GM10248 (cell line): ENCODE measurements at regions not wholly inside any gene's neighbourhood (a gene's known extent, or its start where the extent isn't known, plus 50 kb on each side); places are given as distances from the start of the nearest gene placed in this dataset.

ENCODE experiments used
- CTCF ChIA-PET: fragments of 300-600 bp; sonication (Branson Sonifier 250); formaldehyde crosslinking; extraction: SDS; loops from one replicate; lab custom pipeline; 2021; ENCODE audit warnings: antibody characterized with exemption; lab: Yijun Ruan, JAX
- POLR2A ChIA-PET: fragments of 350-650 bp; sonication (Branson Sonifier 250); formaldehyde crosslinking; extraction: SDS; loops from one replicate; lab custom pipeline; 2020; ENCODE audit warnings: antibody characterized with exemption; lab: Yijun Ruan, JAX
- DNase-seq: peaks from one replicate; pipeline ENCODE4 v3.0.0; 2012; ENCODE audit errors: extremely low spot score
- CTCF ChIP-seq: IDR thresholded peaks from 2 replicates; pipeline ENCODE4 v1.5.1; 2012; ENCODE audit warnings: mild to moderate bottlenecking, low read depth; ENCODE audit errors: extremely low read depth, missing control alignments, control extremely low read depth

- POLR2A ChIA-PET, result no interaction called here
- TF ChIP-seq CTCF, result no peak
- no peak for DNase-seq
- CTCF ChIA-PET, result no interaction called here
These were observed 448.3 kb upstream of the NMUR2 start for GRCh38 chr5:152853361-152853760.

GRCh38 chr5:152855441-152855840 lies 450.4 kb upstream of the NMUR2 start:
- CTCF ChIA-PET, result interaction anchor here (1.3 kb wide), 1 partner anchor 11 kb away, joined by 3 read pairs; no protein-coding TSS in a partner anchor
- DNase-seq, result no peak
- POLR2A ChIA-PET, result no interaction called here
- TF ChIP-seq CTCF, result no peak

- ChIA-PET POLR2A (no interaction called here), CTCF (interaction anchor here (1.6 kb wide), 1 partner anchor 9 kb away, joined by 4 read pairs; no protein-coding TSS in a partner anchor)
- no peak for DNase-seq
- no peak for TF ChIP-seq CTCF
These were observed 456.2 kb upstream of the NMUR2 start for GRCh38 chr5:152861231-152861630.

GRCh38 chr5:152864447-152864846 lies 459.4 kb upstream of the NMUR2 start:
- no peak for TF ChIP-seq CTCF
- ChIA-PET POLR2A (no interaction called here), CTCF (no interaction called here)

GRCh38 chr5:152864991-152865390 lies 459.9 kb upstream of the NMUR2 start:
- DNase-seq, result no peak
- ChIA-PET CTCF (no interaction called here), POLR2A (no interaction called here)
- TF ChIP-seq CTCF, result no peak

More at GRCh38 chr5:152864447-152864846, 459.4 kb upstream of the NMUR2 start:
- DNase-seq, result no peak

- CTCF ChIA-PET, result no interaction called here
- POLR2A ChIA-PET, result no interaction called here
- no peak for DNase-seq
- TF ChIP-seq CTCF, result no peak
These were observed 464.9 kb upstream of the NMUR2 start for GRCh38 chr5:152869971-152870370.
